ENCODE measurements at regions not wholly inside any gene's neighbourhood (a gene's known extent, or its start where the extent isn't known, plus 50 kb on each side); places are given as distances from the start of the nearest gene placed in this dataset.

GRCh38 chr5:58240322-58240721 is 219.6 kb downstream of the PLK2 start:
- no peaks in the 10 kb centered on the region for H3K9me3 ChIP-seq (ENCODE audit: control insufficient read depth, low read length)
- no peak overlapping the region for H3K4me3 ChIP-seq (ENCODE audit: insufficient read depth, low read depth, low read length)
- no peaks in the 10 kb centered on the region for H3K27me3 ChIP-seq (ENCODE audit: control insufficient read depth, insufficient read depth, low read length, poor library complexity, severe bottlenecking)
- H3K36me3 ChIP-seq (ENCODE audit: control insufficient read depth, insufficient read depth, low read length), result no peaks in the 10 kb centered on the region
- 92 to 94% methylated on average over 3 of the region's 3 CpGs for WGBS, 2 experiments
- H3K27ac ChIP-seq (ENCODE audit: insufficient read depth, low read depth, low read length, poor library complexity, severe bottlenecking), result no peak overlapping the region
- peaks cover 3% of the 10 kb centered on the region for H3K4me1 ChIP-seq (ENCODE audit: control insufficient read depth, insufficient read depth, low read length)

- H3K9me3 ChIP-seq (ENCODE audit: control insufficient read depth, low read length), result no peaks in the 10 kb centered on the region
- no peak overlapping the region for H3K4me3 ChIP-seq (ENCODE audit: insufficient read depth, low read depth, low read length)
- peaks cover 3% of the 10 kb centered on the region for H3K4me1 ChIP-seq (ENCODE audit: control insufficient read depth, insufficient read depth, low read length)
- H3K27ac ChIP-seq (ENCODE audit: insufficient read depth, low read depth, low read length, poor library complexity, severe bottlenecking), result no peak overlapping the region
- no peaks in the 10 kb centered on the region for H3K27me3 ChIP-seq (ENCODE audit: control insufficient read depth, insufficient read depth, low read length, poor library complexity, severe bottlenecking)
- no peaks in the 10 kb centered on the region for H3K36me3 ChIP-seq (ENCODE audit: control insufficient read depth, insufficient read depth, low read length)
- 100% methylated on average over 3 of the region's 3 CpGs; no CpG with 5 or more reads in 1 of the 2 experiments for WGBS, 2 experiments
Measured at GRCh38 chr5:58239731-58240130, 220.2 kb downstream of the PLK2 start.

DNA sequence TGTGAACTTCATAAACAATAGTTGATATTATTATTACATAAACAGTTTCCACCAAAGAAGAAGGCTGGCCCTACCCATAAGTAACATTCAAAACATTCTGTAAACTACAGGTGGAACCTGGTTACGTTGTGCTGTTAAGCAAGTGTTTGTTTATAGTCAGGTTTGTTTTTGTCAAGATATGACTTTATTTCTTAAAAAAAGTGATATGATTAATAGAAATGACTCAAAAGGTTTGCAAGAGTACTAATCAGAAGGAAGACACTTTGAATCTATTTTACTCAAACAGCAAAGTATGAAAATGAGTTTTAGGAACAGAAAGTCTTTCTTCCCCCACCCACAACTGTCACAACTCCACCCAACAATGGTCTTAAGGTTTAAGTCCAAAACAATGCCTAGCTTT is 220.8 kb downstream of the PLK2 start:
- H3K27me3 ChIP-seq (ENCODE audit: control insufficient read depth, insufficient read depth, low read length, poor library complexity, severe bottlenecking), result no peaks in the 10 kb centered on the region
- H3K27ac ChIP-seq (ENCODE audit: insufficient read depth, low read depth, low read length, poor library complexity, severe bottlenecking), result no peak overlapping the region
- H3K4me1 ChIP-seq (ENCODE audit: control insufficient read depth, insufficient read depth, low read length), result no peaks in the 10 kb centered on the region
- WGBS, 2 experiments, result 91% methylated on average over 1 of the region's 1 CpG; no CpG with 5 or more reads in 1 of the 2 experiments
- H3K9me3 ChIP-seq (ENCODE audit: control insufficient read depth, low read length), result no peaks in the 10 kb centered on the region
- no peaks in the 10 kb centered on the region for H3K36me3 ChIP-seq (ENCODE audit: control insufficient read depth, insufficient read depth, low read length)
- H3K4me3 ChIP-seq (ENCODE audit: insufficient read depth, low read depth, low read length), result no peak overlapping the region

GRCh38 chr5:58236498-58236897 is 223.4 kb downstream of the PLK2 start:
- 90 to 100% methylated on average over 3 of the region's 3 CpGs for WGBS, 2 experiments
- Histone ChIP-seq H3K4me3 (ENCODE audit: insufficient read depth, low read depth, low read length) (no peak overlapping the region), H3K36me3 (ENCODE audit: control insufficient read depth, insufficient read depth, low read length) (no peaks in the 10 kb centered on the region), H3K27ac (ENCODE audit: insufficient read depth, low read depth, low read length, poor library complexity, severe bottlenecking) (no peak overlapping the region), H3K27me3 (ENCODE audit: control insufficient read depth, insufficient read depth, low read length, poor library complexity, severe bottlenecking) (no peaks in the 10 kb centered on the region), H3K4me1 (ENCODE audit: control insufficient read depth, insufficient read depth, low read length) (no peaks in the 10 kb centered on the region), H3K9me3 (ENCODE audit: control insufficient read depth, low read length) (no peaks in the 10 kb centered on the region)

DNA sequence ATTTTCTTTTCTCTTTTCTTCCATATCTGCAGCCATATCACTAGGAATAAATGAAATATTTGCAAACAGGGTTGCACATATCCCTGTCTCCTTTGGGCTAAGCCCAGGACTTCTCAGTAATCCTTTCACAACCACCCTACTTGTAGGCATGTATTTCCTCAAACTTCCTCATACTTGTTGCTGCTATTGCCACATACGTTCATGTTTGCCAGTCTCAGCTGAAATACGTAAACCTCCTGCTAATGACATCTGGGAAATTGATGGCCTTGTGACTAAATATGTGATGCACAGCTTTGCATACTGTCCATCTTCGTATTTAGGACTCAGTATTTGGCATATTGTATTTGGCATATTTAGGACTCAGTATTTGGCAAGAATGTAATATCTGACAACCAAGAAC is 224.6 kb downstream of the PLK2 start:
- no peak overlapping the region for H3K27ac ChIP-seq (ENCODE audit: insufficient read depth, low read depth, low read length, poor library complexity, severe bottlenecking)
- H3K4me1 ChIP-seq (ENCODE audit: control insufficient read depth, insufficient read depth, low read length), result no peaks in the 10 kb centered on the region
- no peaks in the 10 kb centered on the region for H3K27me3 ChIP-seq (ENCODE audit: control insufficient read depth, insufficient read depth, low read length, poor library complexity, severe bottlenecking)
- H3K36me3 ChIP-seq (ENCODE audit: control insufficient read depth, insufficient read depth, low read length), result no peaks in the 10 kb centered on the region
- 60 to 91% methylated on average over 2 to 3 of the region's 3 CpGs for WGBS, 2 experiments
- H3K9me3 ChIP-seq (ENCODE audit: control insufficient read depth, low read length), result no peaks in the 10 kb centered on the region
- H3K4me3 ChIP-seq (ENCODE audit: insufficient read depth, low read depth, low read length), result no peak overlapping the region

DNA sequence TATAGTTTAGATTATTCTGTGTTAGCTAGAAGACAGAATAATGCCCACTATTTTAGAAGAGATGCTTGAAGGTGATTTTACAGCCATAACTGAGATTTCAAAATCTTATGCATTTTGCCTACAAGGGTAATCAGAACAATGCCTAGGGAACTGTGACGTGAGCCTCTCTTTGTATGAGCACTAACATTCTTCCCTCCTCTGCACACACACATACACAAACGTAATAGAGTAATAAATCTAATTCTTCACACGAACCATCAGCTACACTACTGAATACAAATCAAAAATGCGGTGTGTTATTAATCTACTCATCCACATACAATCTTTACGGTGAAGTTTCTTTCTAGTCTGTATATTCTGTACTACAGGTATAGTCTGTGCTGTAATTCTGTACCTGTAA is 227.8 kb downstream of the PLK2 start:
- no peaks in the 10 kb centered on the region for H3K27me3 ChIP-seq (ENCODE audit: control insufficient read depth, insufficient read depth, low read length, poor library complexity, severe bottlenecking)
- 93 to 97% methylated on average over 5 of the region's 5 CpGs for WGBS, 2 experiments
- H3K36me3 ChIP-seq (ENCODE audit: control insufficient read depth, insufficient read depth, low read length), result no peaks in the 10 kb centered on the region
- no peak overlapping the region for H3K4me3 ChIP-seq (ENCODE audit: insufficient read depth, low read depth, low read length)
- no peaks in the 10 kb centered on the region for H3K4me1 ChIP-seq (ENCODE audit: control insufficient read depth, insufficient read depth, low read length)
- no peak overlapping the region for H3K27ac ChIP-seq (ENCODE audit: insufficient read depth, low read depth, low read length, poor library complexity, severe bottlenecking)
- no peaks in the 10 kb centered on the region for H3K9me3 ChIP-seq (ENCODE audit: control insufficient read depth, low read length)

GRCh38 chr5:58231041-58231440 is 228.8 kb downstream of the PLK2 start:
- Histone ChIP-seq H3K4me3 (ENCODE audit: insufficient read depth, low read depth, low read length) (no peak overlapping the region), H3K27me3 (ENCODE audit: control insufficient read depth, insufficient read depth, low read length, poor library complexity, severe bottlenecking) (no peaks in the 10 kb centered on the region), H3K36me3 (ENCODE audit: control insufficient read depth, insufficient read depth, low read length) (no peaks in the 10 kb centered on the region), H3K4me1 (ENCODE audit: control insufficient read depth, insufficient read depth, low read length) (no peaks in the 10 kb centered on the region), H3K9me3 (ENCODE audit: control insufficient read depth, low read length) (no peaks in the 10 kb centered on the region), H3K27ac (ENCODE audit: insufficient read depth, low read depth, low read length, poor library complexity, severe bottlenecking) (no peak overlapping the region)
- WGBS, 2 experiments, result 73 to 80% methylated on average over 1 of the region's 1 CpG

DNA sequence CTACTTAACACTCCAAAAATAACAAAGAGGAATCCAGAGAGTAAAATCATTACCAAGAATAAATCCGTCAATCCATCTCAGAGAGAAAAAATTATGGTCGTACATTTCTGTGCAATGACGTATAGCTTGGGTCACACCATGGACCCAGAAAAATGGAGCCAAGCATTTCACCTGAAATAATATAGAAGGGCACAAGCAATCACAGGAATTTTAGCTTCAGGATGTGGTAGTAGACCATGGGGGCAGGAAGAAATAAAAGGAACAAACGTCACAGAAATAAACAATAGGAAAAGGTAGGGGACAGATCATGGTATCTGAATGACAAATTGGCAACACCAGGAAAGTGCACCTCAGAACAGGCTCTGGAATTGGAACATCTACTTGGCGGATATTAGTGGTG is 231.0 kb downstream of the PLK2 start:
- Histone ChIP-seq H3K4me1 (ENCODE audit: control insufficient read depth, insufficient read depth, low read length) (no peaks in the 10 kb centered on the region), H3K9me3 (ENCODE audit: control insufficient read depth, low read length) (no peaks in the 10 kb centered on the region), H3K27ac (ENCODE audit: insufficient read depth, low read depth, low read length, poor library complexity, severe bottlenecking) (no peak overlapping the region), H3K36me3 (ENCODE audit: control insufficient read depth, insufficient read depth, low read length) (no peaks in the 10 kb centered on the region), H3K27me3 (ENCODE audit: control insufficient read depth, insufficient read depth, low read length, poor library complexity, severe bottlenecking) (no peaks in the 10 kb centered on the region), H3K4me3 (ENCODE audit: insufficient read depth, low read depth, low read length) (no peak overlapping the region)
- 93 to 97% methylated on average over 5 of the region's 5 CpGs for WGBS, 2 experiments

DNA sequence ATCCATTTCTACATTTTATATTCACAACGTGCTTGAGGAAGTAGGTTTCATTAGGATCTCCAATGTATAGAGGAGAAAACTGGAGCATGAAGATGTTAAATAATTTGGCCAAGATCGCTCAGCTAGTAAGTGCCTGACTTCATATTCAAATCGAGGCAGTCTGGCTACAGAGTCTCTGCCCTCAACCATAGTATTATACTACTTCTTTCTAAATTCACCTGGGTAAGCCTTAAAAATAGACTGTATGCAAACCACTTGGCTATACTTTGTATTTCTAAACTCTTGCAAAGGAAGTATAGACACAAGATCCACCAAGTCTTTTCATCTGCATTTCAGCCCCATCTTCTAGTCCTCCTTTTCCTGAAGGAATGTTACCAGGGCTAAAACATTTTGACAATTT is 232.0 kb downstream of the PLK2 start:
- H3K4me1 ChIP-seq (ENCODE audit: control insufficient read depth, insufficient read depth, low read length), result no peaks in the 10 kb centered on the region
- H3K9me3 ChIP-seq (ENCODE audit: control insufficient read depth, low read length), result no peaks in the 10 kb centered on the region
- no peaks in the 10 kb centered on the region for H3K27me3 ChIP-seq (ENCODE audit: control insufficient read depth, insufficient read depth, low read length, poor library complexity, severe bottlenecking)
- H3K27ac ChIP-seq (ENCODE audit: insufficient read depth, low read depth, low read length, poor library complexity, severe bottlenecking), result no peak overlapping the region
- no peak overlapping the region for H3K4me3 ChIP-seq (ENCODE audit: insufficient read depth, low read depth, low read length)
- H3K36me3 ChIP-seq (ENCODE audit: control insufficient read depth, insufficient read depth, low read length), result no peaks in the 10 kb centered on the region
- 76 to 90% methylated on average over 2 to 3 of the region's 3 CpGs for WGBS, 2 experiments

DNA sequence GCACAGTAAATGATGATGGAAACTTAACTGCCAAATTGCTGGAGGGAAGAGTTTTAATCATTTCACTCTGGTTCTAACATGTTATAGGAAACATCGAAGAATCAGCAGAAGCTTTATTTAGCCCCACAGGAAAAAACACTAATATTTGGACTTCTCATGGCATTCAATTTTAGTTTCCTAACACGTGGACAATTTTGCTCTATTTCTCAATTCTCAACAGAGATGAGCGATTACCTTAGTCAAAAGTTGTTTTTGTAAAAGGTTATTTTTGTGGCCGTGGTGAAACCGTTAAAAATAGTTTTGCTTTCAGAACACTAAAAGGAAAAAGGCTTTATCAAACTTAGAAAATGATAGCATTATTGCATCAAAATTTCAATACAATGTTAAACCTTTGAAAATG is 235.2 kb downstream of the PLK2 start:
- Histone ChIP-seq H3K4me1 (ENCODE audit: control insufficient read depth, insufficient read depth, low read length) (no peaks in the 10 kb centered on the region), H3K27ac (ENCODE audit: insufficient read depth, low read depth, low read length, poor library complexity, severe bottlenecking) (no peak overlapping the region), H3K4me3 (ENCODE audit: insufficient read depth, low read depth, low read length) (no peak overlapping the region), H3K36me3 (ENCODE audit: control insufficient read depth, insufficient read depth, low read length) (no peaks in the 10 kb centered on the region), H3K27me3 (ENCODE audit: control insufficient read depth, insufficient read depth, low read length, poor library complexity, severe bottlenecking) (no peaks in the 10 kb centered on the region), H3K9me3 (ENCODE audit: control insufficient read depth, low read length) (no peaks in the 10 kb centered on the region)
- 94 to 95% methylated on average over 3 to 5 of the region's 5 CpGs for WGBS, 2 experiments

- Histone ChIP-seq H3K27me3 (ENCODE audit: control insufficient read depth, insufficient read depth, low read length, poor library complexity, severe bottlenecking) (no peaks in the 10 kb centered on the region), H3K4me1 (ENCODE audit: control insufficient read depth, insufficient read depth, low read length) (no peaks in the 10 kb centered on the region), H3K9me3 (ENCODE audit: control insufficient read depth, low read length) (no peaks in the 10 kb centered on the region), H3K27ac (ENCODE audit: insufficient read depth, low read depth, low read length, poor library complexity, severe bottlenecking) (no peak overlapping the region), H3K4me3 (ENCODE audit: insufficient read depth, low read depth, low read length) (no peak overlapping the region), H3K36me3 (ENCODE audit: control insufficient read depth, insufficient read depth, low read length) (no peaks in the 10 kb centered on the region)
- WGBS, 2 experiments, result 97% methylated on average over 2 to 3 of the region's 4 CpGs
Measured at GRCh38 chr5:58224221-58224620, 235.7 kb downstream of the PLK2 start.

Data from ectodermal cell (in vitro differentiated cells).